ENCODE measurements at regions not wholly inside any gene's neighbourhood (a gene's known extent, or its start where the extent isn't known, plus 50 kb on each side); places are given as distances from the start of the nearest gene placed in this dataset.

GRCh38 chr2:223226264-223226663 is 174.3 kb downstream of the KCNE4 start:
- TF ChIP-seq POLR2AphosphoS5 (IDR thresholded peaks at IDR 0.05; ENCODE audit: low read depth, low read length) (no peak), CTCF (IDR thresholded peaks at IDR 0.05) (no peak), GATA2 (CRISPR knock-in tag; IDR thresholded peaks at IDR 0.05) (no peak), ELF1 (IDR thresholded peaks at IDR 0.05) (no peak), TAF1 (IDR thresholded peaks at IDR 0.05; ENCODE audit: borderline replicate concordance, low read depth, low read length) (no peak), MXI1 (IDR thresholded peaks at IDR 0.05; ENCODE audit: low read depth, low read length) (no peak), REST (IDR thresholded peaks at IDR 0.05; ENCODE audit: low read depth, low read length) (no peak)

Data from SK-N-SH (cell line).